Endothelial cell (in vitro differentiated cells): ENCODE measurements at regions not wholly inside any gene's neighbourhood (a gene's known extent, or its start where the extent isn't known, plus 50 kb on each side); places are given as distances from the start of the nearest gene placed in this dataset.

Experiments
- DNase-seq: peaks from one replicate; pipeline ENCODE4 v3.0.0; 2021; ENCODE audit warnings: low spot score
- H3K27ac Mint-ChIP-seq: one replicate; pipeline ENCODE4 v1.8.0; 2021; ENCODE audit warnings: mixed read lengths, inconsistent platforms; ENCODE audit not compliant: unreplicated experiment
- H3K27me3 Mint-ChIP-seq: one replicate; pipeline ENCODE4 v1.8.0; 2021; ENCODE audit warnings: mild to moderate bottlenecking, moderate library complexity, mixed read lengths, inconsistent platforms; ENCODE audit not compliant: unreplicated experiment
- H3K36me3 Mint-ChIP-seq: one replicate; pipeline ENCODE4 v1.8.0; 2021; ENCODE audit warnings: mild to moderate bottlenecking, low read depth, mixed read lengths, inconsistent platforms; ENCODE audit not compliant: unreplicated experiment
- H3K4me1 Mint-ChIP-seq: one replicate; pipeline ENCODE4 v1.8.0; 2021; ENCODE audit warnings: mild to moderate bottlenecking, mixed read lengths, inconsistent platforms; ENCODE audit not compliant: unreplicated experiment
- H3K4me3 Mint-ChIP-seq: one replicate; pipeline ENCODE4 v1.8.0; 2021; ENCODE audit warnings: mild to moderate bottlenecking, mixed read lengths, inconsistent platforms; ENCODE audit not compliant: unreplicated experiment
- H3K9me3 Mint-ChIP-seq: one replicate; pipeline ENCODE4 v1.8.0; 2021; ENCODE audit warnings: mixed read lengths, inconsistent platforms; ENCODE audit not compliant: unreplicated experiment
- CTCF ChIP-seq: fragments of 200-600 bp; sonication (generic); IDR thresholded peaks from one replicate; pipeline ENCODE4 v1.5.0; 2021; ENCODE audit warnings: antibody characterized with exemption; ENCODE audit not compliant: unreplicated experiment

- Mint-ChIP-seq H3K4me3 (no peak overlapping the region), H3K36me3 (no peaks in the 10 kb centered on the region), H3K9me3 (no peaks in the 10 kb centered on the region), H3K27ac (no peak overlapping the region), H3K4me1 (peaks cover 14% of the 10 kb centered on the region), H3K27me3 (peaks cover 2% of the 10 kb centered on the region)
- no peak for TF ChIP-seq CTCF
- no peak for DNase-seq
Observed at GRCh38 chr10:126844406-126844805, 60.8 kb upstream of the DOCK1 start.

- Mint-ChIP-seq H3K27ac (no peak overlapping the region), H3K4me3 (no peak overlapping the region), H3K4me1 (peaks cover 13% of the 10 kb centered on the region), H3K9me3 (no peaks in the 10 kb centered on the region), H3K27me3 (peaks cover 2% of the 10 kb centered on the region), H3K36me3 (no peaks in the 10 kb centered on the region)
- no peak for TF ChIP-seq CTCF
- no peak for DNase-seq
Observed at GRCh38 chr10:126846469-126846868, 58.8 kb upstream of the DOCK1 start.

- H3K4me3 Mint-ChIP-seq: no peak overlapping the region
- TF ChIP-seq CTCF: no peak
- no peak for DNase-seq
- no peaks in the 10 kb centered on the region for H3K9me3 Mint-ChIP-seq
- peaks cover 8% of the 10 kb centered on the region for H3K4me1 Mint-ChIP-seq
- H3K27me3 Mint-ChIP-seq: peaks cover 2% of the 10 kb centered on the region
- H3K27ac Mint-ChIP-seq: no peak overlapping the region
- H3K36me3 Mint-ChIP-seq: no peaks in the 10 kb centered on the region
Observed at GRCh38 chr10:126846959-126847358, 58.3 kb upstream of the DOCK1 start.

GRCh38 chr10:126847666-126848065 lies 57.6 kb upstream of the DOCK1 start:
- no peak for TF ChIP-seq CTCF
- Mint-ChIP-seq H3K36me3 (no peaks in the 10 kb centered on the region), H3K9me3 (no peaks in the 10 kb centered on the region), H3K27ac (no peak overlapping the region), H3K27me3 (peaks cover 2% of the 10 kb centered on the region), H3K4me3 (no peak overlapping the region), H3K4me1 (peaks cover 2% of the 10 kb centered on the region)
- DNase-seq: no peak

DNA sequence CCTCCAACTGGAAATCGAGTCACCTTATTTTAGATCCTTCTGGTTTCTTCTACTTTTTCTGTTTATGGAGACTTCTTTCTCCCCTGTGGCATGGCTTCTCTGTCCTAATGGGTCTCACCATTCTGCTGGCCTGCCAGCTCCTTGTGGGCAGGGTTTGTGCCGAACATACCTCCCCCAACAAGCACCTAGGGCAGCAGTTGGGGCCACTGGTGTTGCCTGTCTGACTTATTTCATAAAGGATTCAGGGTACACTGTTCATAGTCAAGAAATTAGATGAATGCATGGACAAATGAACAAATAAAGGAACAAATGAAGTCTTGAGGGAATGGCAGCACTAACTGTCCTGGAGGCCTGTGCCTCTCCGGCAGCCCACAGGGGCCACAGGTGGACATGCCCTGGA lies 55.6 kb upstream of the DOCK1 start:
- Mint-ChIP-seq H3K27ac (no peak overlapping the region), H3K4me3 (no peak overlapping the region), H3K36me3 (no peaks in the 10 kb centered on the region), H3K4me1 (no peaks in the 10 kb centered on the region), H3K9me3 (no peaks in the 10 kb centered on the region), H3K27me3 (peaks cover 2% of the 10 kb centered on the region)
- DNase-seq: no peak
- TF ChIP-seq CTCF: no peak
